SU-DHL-6 (cell line): ENCODE measurements at regions not wholly inside any gene's neighbourhood (a gene's known extent, or its start where the extent isn't known, plus 50 kb on each side); places are given as distances from the start of the nearest gene placed in this dataset.

ENCODE experiments used
- H2AFZ ChIP-seq: fragments of 200-600 bp; sonication (generic); 2 replicates; pipeline ENCODE4 v1.6.1; 2014; ENCODE audit warnings: low read depth, mild to moderate bottlenecking, moderate library complexity, mixed read lengths, antibody characterized with exemption, low read length; ENCODE audit not compliant: severe bottlenecking
- H3F3A ChIP-seq: fragments of 200-600 bp; shearing (Covaris generic); 2 replicates; pipeline ENCODE4 v1.6.0; 2016; ENCODE audit warnings: antibody characterized with exemption, mild to moderate bottlenecking; ENCODE audit not compliant: insufficient read depth
- H3K27ac ChIP-seq: fragments of 200-600 bp; sonication (generic); 2 replicates; pipeline ENCODE4 v1.5.1; 2016; ENCODE audit warnings: low read depth, mild to moderate bottlenecking, low read length, moderate library complexity, mixed read lengths
- H3K27me3 ChIP-seq: fragments of 200-600 bp; sonication (generic), shearing (Covaris generic); 2 replicates; pipeline ENCODE4 v1.6.0; 2014; ENCODE audit warnings: mild to moderate bottlenecking, low read length
- H3K36me3 ChIP-seq: fragments of 200-600 bp; sonication (generic); 2 replicates; pipeline ENCODE4 v1.6.1; 2014; ENCODE audit warnings: mild to moderate bottlenecking, low read length, mixed read lengths
- H3K4me2 ChIP-seq: fragments of 300-600, 200-600 bp; shearing (Covaris generic), sonication (generic); 2 replicates; pipeline ENCODE4 v1.6.0; 2014; ENCODE audit warnings: low read length, low read depth, mild to moderate bottlenecking; ENCODE audit not compliant: poor library complexity, severe bottlenecking
- H3K4me3 ChIP-seq: fragments of 200-600 bp; sonication (generic); 2 replicates; pipeline ENCODE4 v1.5.1; 2014; ENCODE audit warnings: antibody characterized with exemption, low read length, mild to moderate bottlenecking, mixed read lengths; ENCODE audit not compliant: insufficient read depth, poor library complexity, severe bottlenecking
- H3K79me2 ChIP-seq: fragments of 200-600 bp; sonication (generic); 2 replicates; pipeline ENCODE4 v1.6.1; 2014; ENCODE audit warnings: mild to moderate bottlenecking, low read length, moderate library complexity; ENCODE audit not compliant: insufficient read depth
- H3K9ac ChIP-seq: fragments of 200-600 bp; sonication (generic); 2 replicates; pipeline ENCODE4 v1.7.0; 2014; ENCODE audit warnings: mild to moderate bottlenecking, low read length
- H3K9me2 ChIP-seq: fragments of 200-600 bp; sonication (generic); replicated peaks from 2 replicates; pipeline ENCODE4 v1.6.1; 2014; ENCODE audit warnings: low read length; ENCODE audit not compliant: insufficient read depth
- H3K9me3 ChIP-seq: fragments of 200-600 bp; sonication (generic); 2 replicates; pipeline ENCODE4 v1.6.1; 2014; ENCODE audit warnings: low read length, mixed read lengths; ENCODE audit not compliant: insufficient read depth
- H4K20me1 ChIP-seq: fragments of 200-600 bp; sonication (generic); 2 replicates; pipeline ENCODE4 v1.6.1; 2014; ENCODE audit warnings: low read depth, mild to moderate bottlenecking, antibody characterized with exemption, low read length, moderate library complexity, mixed read lengths
- CTCF ChIP-seq: fragments of 200-600 bp; sonication (generic); IDR thresholded peaks from one replicate; pipeline ENCODE4 v1.5.1; 2017; ENCODE audit warnings: antibody characterized with exemption, mild to moderate bottlenecking, low read length, moderate library complexity; ENCODE audit not compliant: insufficient read depth, poor library complexity, severe bottlenecking
- EZH2phosphoT487 ChIP-seq: fragments of 200-600 bp; sonication (generic), shearing (Covaris generic); conservative IDR thresholded peaks from 2 replicates; pipeline ENCODE4 v1.6.1; 2018; ENCODE audit warnings: mild to moderate bottlenecking, antibody characterized with exemption, low read length, moderate library complexity, mixed read lengths

- no peaks in the 10 kb centered on the region for H3K36me3 ChIP-seq
- H3K27ac ChIP-seq, result no peak overlapping the region
- H3K9ac ChIP-seq, result no peak overlapping the region
- H3F3A ChIP-seq, result no peaks in the 10 kb centered on the region
- 0 out of 2 replicates have a peak, but pooled peaks cover 4% of the 10 kb centered on the region for H3K9me3 ChIP-seq
- TF ChIP-seq EZH2phosphoT487 (no peak), CTCF (no peak)
- no peak overlapping the region for H2AFZ ChIP-seq
- no peak overlapping the region for H3K4me3 ChIP-seq
- H4K20me1 ChIP-seq, result no peaks in the 10 kb centered on the region
- no peak overlapping the region for H3K4me2 ChIP-seq
- no peaks in the 10 kb centered on the region for H3K27me3 ChIP-seq
- H3K9me2 ChIP-seq, result no peaks in the 10 kb centered on the region
- no peaks in the 10 kb centered on the region for H3K79me2 ChIP-seq
Measured at GRCh38 chr2:175540421-175540820, 358.9 kb upstream of the ATP5MC3 start.

GRCh38 chr2:175539122-175539521 lies 357.6 kb upstream of the ATP5MC3 start:
- H3K79me2 ChIP-seq, result no peaks in the 10 kb centered on the region
- H3K4me2 ChIP-seq, result no peak overlapping the region
- no peaks in the 10 kb centered on the region for H3K9me3 ChIP-seq
- H3K9me2 ChIP-seq, result no peaks in the 10 kb centered on the region
- H2AFZ ChIP-seq, result no peak overlapping the region
- no peaks in the 10 kb centered on the region for H4K20me1 ChIP-seq
- no peak overlapping the region for H3K27ac ChIP-seq
- no peak overlapping the region for H3K9ac ChIP-seq
- TF ChIP-seq EZH2phosphoT487 (no peak), CTCF (no peak)
- H3K4me3 ChIP-seq, result no peak overlapping the region
- no peaks in the 10 kb centered on the region for H3F3A ChIP-seq
- H3K36me3 ChIP-seq, result no peaks in the 10 kb centered on the region
- H3K27me3 ChIP-seq, result no peaks in the 10 kb centered on the region

- Histone ChIP-seq H4K20me1 (no peaks in the 10 kb centered on the region), H3K4me3 (no peak overlapping the region), H3K4me2 (no peak overlapping the region), H3K27ac (no peak overlapping the region), H2AFZ (no peak overlapping the region), H3K79me2 (no peaks in the 10 kb centered on the region), H3K9ac (no peak overlapping the region), H3F3A (no peaks in the 10 kb centered on the region), H3K9me2 (no peaks in the 10 kb centered on the region), H3K27me3 (no peaks in the 10 kb centered on the region), H3K36me3 (no peaks in the 10 kb centered on the region), H3K9me3 (no peaks in the 10 kb centered on the region)
- TF ChIP-seq CTCF, result no peak
- no peak for TF ChIP-seq EZH2phosphoT487
Measured at GRCh38 chr2:175536059-175536458, 354.5 kb upstream of the ATP5MC3 start.

- no peak overlapping the region for H3K9ac ChIP-seq
- no peaks in the 10 kb centered on the region for H3F3A ChIP-seq
- TF ChIP-seq EZH2phosphoT487 (no peak), CTCF (no peak)
- no peaks in the 10 kb centered on the region for H3K27me3 ChIP-seq
- no peaks in the 10 kb centered on the region for H3K9me2 ChIP-seq
- no peak overlapping the region for H3K4me2 ChIP-seq
- no peaks in the 10 kb centered on the region for H3K36me3 ChIP-seq
- no peaks in the 10 kb centered on the region for H4K20me1 ChIP-seq
- H3K4me3 ChIP-seq, result no peak overlapping the region
- H2AFZ ChIP-seq, result no peak overlapping the region
- no peak overlapping the region for H3K27ac ChIP-seq
- H3K9me3 ChIP-seq, result no peaks in the 10 kb centered on the region
- H3K79me2 ChIP-seq, result no peaks in the 10 kb centered on the region
Measured at GRCh38 chr2:175535631-175536030, 354.1 kb upstream of the ATP5MC3 start.
